ENCODE measurements at regions not wholly inside any gene's neighbourhood (a gene's known extent, or its start where the extent isn't known, plus 50 kb on each side); places are given as distances from the start of the nearest gene placed in this dataset.

- ChIA-PET POLR2A (no interaction called here), CTCF (no interaction called here)
- Histone ChIP-seq H3K4me2 (ENCODE audit: insufficient read depth, low read length) (no peak overlapping the region), H3K9me1 (replicated peaks; ENCODE audit: control insufficient read depth, extremely low read depth, insufficient read depth, low read length) (peaks cover 2% of the 10 kb centered on the region), H4K20me1 (replicated peaks; ENCODE audit: control insufficient read depth, extremely low read depth, insufficient read depth, low read length) (no peaks in the 10 kb centered on the region), H3K36me3 (ENCODE audit: control insufficient read depth in 2 of 2, extremely low read depth in 1 of 2, insufficient read depth in 2 of 2, low read length in 2 of 2) (no peaks in the 10 kb centered on the region), H3K4me3 (replicated peaks in 1 of 3; ENCODE audit: insufficient read depth in 1 of 3, low read depth in 1 of 3, low read length in 3 of 3) (no peak overlapping the region), H3K27ac (ENCODE audit: insufficient read depth, low read depth, low read length) (no peak overlapping the region), H3K9me3 (replicated peaks; ENCODE audit: control insufficient read depth, insufficient read depth, low read length) (no peaks in the 10 kb centered on the region), H3K27me3 (ENCODE audit: control insufficient read depth in 2 of 2, insufficient read depth in 2 of 2, low read length in 2 of 2) (no peaks in the 10 kb centered on the region), H3K79me2 (ENCODE audit: control insufficient read depth, insufficient read depth, low read length) (no peaks in the 10 kb centered on the region), H3K4me1 (ENCODE audit: control insufficient read depth, extremely low read depth, insufficient read depth, low read length) (no peaks in the 10 kb centered on the region), H3K9ac (replicated peaks; ENCODE audit: extremely low read depth, insufficient read depth, low read length) (no peak overlapping the region), H2AFZ (ENCODE audit: low read depth, low read length) (no peak overlapping the region)
- DNase-seq (ENCODE audit: low read depth, low spot score) (no peak), FAIRE-seq (no peak)
- no TSS peak for BruUV-seq (replicated peaks)
- intact Hi-C loops (cut with micrococcal nuclease) = no loop called here
- dilution Hi-C loops (cut with MboI; ENCODE audit: extremely low pct_ligation_motif_present, low sequenced_read_pairs) = no loop called here
- TF ChIP-seq FOS (IDR thresholded peaks at IDR 0.05; ENCODE audit: borderline replicate concordance, insufficient read depth, low read length) = no peak
- TF ChIP-seq MAX (IDR thresholded peaks at IDR 0.05; ENCODE audit: insufficient read depth, insufficient read length) = no peak
- no peak for TF ChIP-seq JUN (IDR thresholded peaks at IDR 0.05; ENCODE audit: borderline replicate concordance, insufficient read depth, insufficient read length, low read depth)
- no peak for TF ChIP-seq POLR2AphosphoS5 (IDR thresholded peaks at IDR 0.05; ENCODE audit: insufficient read depth, low read depth, low read length)
- no peak for TF ChIP-seq EZH2 (IDR thresholded peaks at IDR 0.05; ENCODE audit: borderline replicate concordance, low read depth, low read length, severe bottlenecking)
- no peak for TF ChIP-seq GATA2 (IDR thresholded peaks at IDR 0.05; ENCODE audit: insufficient read depth, insufficient read length, low read depth, low read length)
- TF ChIP-seq MYC (IDR thresholded peaks at IDR 0.05; ENCODE audit: low read depth, low read length) = no peak
Measured at GRCh38 chr4:18262832-18263231, 241.3 kb upstream of the LCORL start.

GRCh38 chr4:18252052-18252451 lies 230.5 kb upstream of the LCORL start:
- H3K4me2 ChIP-seq (ENCODE audit: insufficient read depth, low read length) = no peak overlapping the region
- intact Hi-C loops (cut with micrococcal nuclease) = no loop called here
- POLR2A ChIA-PET = no interaction called here
- no peaks in the 10 kb centered on the region for H3K79me2 ChIP-seq (ENCODE audit: control insufficient read depth, insufficient read depth, low read length)
- no peaks in the 10 kb centered on the region for H4K20me1 ChIP-seq (replicated peaks; ENCODE audit: control insufficient read depth, extremely low read depth, insufficient read depth, low read length)
- BruUV-seq (replicated peaks) = no TSS peak
- FAIRE-seq (no peak), DNase-seq (ENCODE audit: low read depth, low spot score) (no peak)
- H3K36me3 ChIP-seq (ENCODE audit: control insufficient read depth in 2 of 2, extremely low read depth in 1 of 2, insufficient read depth in 2 of 2, low read length in 2 of 2) = no peaks in the 10 kb centered on the region
- TF ChIP-seq MYC (IDR thresholded peaks at IDR 0.05; ENCODE audit: low read depth, low read length) = no peak
- no peak for TF ChIP-seq GATA2 (IDR thresholded peaks at IDR 0.05; ENCODE audit: insufficient read depth, insufficient read length, low read depth, low read length)
- no peak for TF ChIP-seq POLR2A (IDR thresholded peaks at IDR 0.05; ENCODE audit: low read depth, low read length)
- no peak for TF ChIP-seq JUN (IDR thresholded peaks at IDR 0.05; ENCODE audit: borderline replicate concordance, insufficient read depth, insufficient read length, low read depth)
- TF ChIP-seq FOS (IDR thresholded peaks at IDR 0.05; ENCODE audit: borderline replicate concordance, insufficient read depth, low read length) = no peak
- no peak for TF ChIP-seq CTCF (IDR thresholded peaks at IDR 0.05; ENCODE audit: extremely low read depth in 1 of 2, insufficient read depth in 1 of 2, low read depth in 1 of 2, low read length in 2 of 2)
- TF ChIP-seq POLR2AphosphoS5 (IDR thresholded peaks at IDR 0.05; ENCODE audit: insufficient read depth, low read depth, low read length) = no peak
- no peak for TF ChIP-seq EZH2 (IDR thresholded peaks at IDR 0.05; ENCODE audit: borderline replicate concordance, low read depth, low read length, severe bottlenecking)
- no peak for TF ChIP-seq MAX (IDR thresholded peaks at IDR 0.05; ENCODE audit: insufficient read depth, insufficient read length)
- H3K27ac ChIP-seq (ENCODE audit: insufficient read depth, low read depth, low read length) = no peak overlapping the region
- no peak overlapping the region for H3K9ac ChIP-seq (replicated peaks; ENCODE audit: extremely low read depth, insufficient read depth, low read length)
- H3K4me3 ChIP-seq (replicated peaks in 1 of 3; ENCODE audit: insufficient read depth in 1 of 3, low read depth in 1 of 3, low read length in 3 of 3) = no peak overlapping the region
- CTCF ChIA-PET = no interaction called here
- H3K4me1 ChIP-seq (ENCODE audit: control insufficient read depth, extremely low read depth, insufficient read depth, low read length) = no peaks in the 10 kb centered on the region
- H2AFZ ChIP-seq (ENCODE audit: low read depth, low read length) = no peak overlapping the region
- dilution Hi-C loops (cut with MboI; ENCODE audit: extremely low pct_ligation_motif_present, low sequenced_read_pairs) = no loop called here
- H3K9me3 ChIP-seq (replicated peaks; ENCODE audit: control insufficient read depth, insufficient read depth, low read length) = no peaks in the 10 kb centered on the region
- H3K9me1 ChIP-seq (replicated peaks; ENCODE audit: control insufficient read depth, extremely low read depth, insufficient read depth, low read length) = no peaks in the 10 kb centered on the region
- H3K27me3 ChIP-seq (ENCODE audit: control insufficient read depth in 2 of 2, insufficient read depth in 2 of 2, low read length in 2 of 2) = no peaks in the 10 kb centered on the region

Data from endothelial cell of umbilical vein (primary cell).